ENCODE measurements at regions not wholly inside any gene's neighbourhood (a gene's known extent, or its start where the extent isn't known, plus 50 kb on each side); places are given as distances from the start of the nearest gene placed in this dataset.

- Histone ChIP-seq H3K4me3 (no peak overlapping the region), H3K9me3 (no peaks in the 10 kb centered on the region), H3K4me1 (no peaks in the 10 kb centered on the region), H3K27me3 (peaks cover 0 to 8% (median 0%) of the 10 kb centered on the region in 4 donors), H3K36me3 (no peaks in the 10 kb centered on the region), H3K27ac (replicated peaks in 1 of 4) (no peak overlapping the region)
- no peak for TF ChIP-seq CTCF (IDR thresholded peaks at IDR 0.05)
- TF ChIP-seq POLR2AphosphoS5 (IDR thresholded peaks at IDR 0.05), result no peak
- TF ChIP-seq EP300 (IDR thresholded peaks at IDR 0.05), result no peak
- TF ChIP-seq POLR2A (IDR thresholded peaks at IDR 0.05; ENCODE audit: low read depth), result no peak
- intact Hi-C loops (cut with DNase I), result no loop called here
- DNase-seq (ENCODE audit: extremely low spot score), result no peak
- WGBS, result 82% methylated on average over 4 of the region's 4 CpGs
Measured at GRCh38 chr7:26443751-26444150, 152.1 kb downstream of the SNX10 start.

DNA sequence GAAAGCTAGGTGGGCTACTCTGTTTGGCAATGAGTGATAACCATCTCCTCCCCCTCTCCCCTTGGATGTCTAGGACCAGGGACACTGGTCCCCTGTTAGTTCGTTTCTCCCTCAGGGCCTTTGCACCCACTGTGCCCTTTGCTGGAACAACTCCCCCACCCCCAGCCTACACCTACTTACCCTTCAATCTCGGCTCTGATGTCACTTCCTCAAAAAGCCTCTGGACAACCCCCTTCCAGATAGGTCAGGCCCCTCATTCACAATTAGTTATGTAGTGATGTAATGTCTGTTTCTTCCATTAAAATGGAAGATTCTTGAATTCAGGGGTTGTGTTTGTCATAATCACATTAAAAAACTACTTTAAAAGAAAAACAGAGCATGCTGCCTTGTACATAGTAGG lies 152.9 kb downstream of the SNX10 start:
- Histone ChIP-seq H3K4me3 (no peak overlapping the region), H3K27ac (replicated peaks in 1 of 4) (no peak overlapping the region), H3K36me3 (no peaks in the 10 kb centered on the region), H3K27me3 (peaks cover 0 to 8% (median 0%) of the 10 kb centered on the region in 4 donors), H3K9me3 (no peaks in the 10 kb centered on the region), H3K4me1 (peaks cover 0 to 4% (median 0%) of the 10 kb centered on the region in 4 donors)
- no peak for DNase-seq (ENCODE audit: extremely low spot score)
- 92% methylated on average over 2 of the region's 2 CpGs for WGBS
- TF ChIP-seq POLR2A (IDR thresholded peaks at IDR 0.05; ENCODE audit: low read depth), result no peak
- TF ChIP-seq POLR2AphosphoS5 (IDR thresholded peaks at IDR 0.05), result no peak
- no peak for TF ChIP-seq EP300 (IDR thresholded peaks at IDR 0.05)
- no peak for TF ChIP-seq CTCF (IDR thresholded peaks at IDR 0.05)
- intact Hi-C loops (cut with DNase I), result no loop called here

DNA sequence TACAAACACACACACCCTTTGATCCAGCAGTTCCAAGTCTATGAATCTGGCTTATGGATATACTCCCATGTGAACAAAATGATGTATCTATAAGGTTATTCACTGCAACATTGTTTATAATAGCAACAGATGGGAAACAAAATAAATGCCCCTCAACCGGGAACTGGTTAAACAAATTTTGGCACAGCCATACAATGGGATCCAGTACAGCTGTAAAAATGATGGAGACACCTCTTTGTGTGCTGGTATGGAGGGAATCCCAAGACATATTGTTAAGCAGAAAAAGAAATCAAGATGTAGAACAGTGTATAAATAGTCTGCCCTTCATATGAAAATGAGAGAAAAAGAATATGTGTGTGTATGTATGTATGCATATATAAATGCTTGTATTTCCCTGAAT lies 155.5 kb downstream of the SNX10 start:
- H3K36me3 ChIP-seq, result no peaks in the 10 kb centered on the region
- no peaks in the 10 kb centered on the region for H3K9me3 ChIP-seq
- peaks cover 0 to 8% (median 0%) of the 10 kb centered on the region in 4 donors for H3K27me3 ChIP-seq
- no peak for DNase-seq (ENCODE audit: extremely low spot score)
- no peak overlapping the region for H3K27ac ChIP-seq (replicated peaks in 1 of 4)
- 24% methylated on average over 1 of the region's 1 CpG for WGBS
- intact Hi-C loops (cut with DNase I), result no loop called here
- TF ChIP-seq POLR2A (IDR thresholded peaks at IDR 0.05; ENCODE audit: low read depth) (no peak), CTCF (IDR thresholded peaks at IDR 0.05) (no peak), EP300 (IDR thresholded peaks at IDR 0.05) (no peak), POLR2AphosphoS5 (IDR thresholded peaks at IDR 0.05) (no peak)
- H3K4me1 ChIP-seq, result peaks cover 0 to 10% (median 0%) of the 10 kb centered on the region in 4 donors
- H3K4me3 ChIP-seq, result no peak overlapping the region

DNA sequence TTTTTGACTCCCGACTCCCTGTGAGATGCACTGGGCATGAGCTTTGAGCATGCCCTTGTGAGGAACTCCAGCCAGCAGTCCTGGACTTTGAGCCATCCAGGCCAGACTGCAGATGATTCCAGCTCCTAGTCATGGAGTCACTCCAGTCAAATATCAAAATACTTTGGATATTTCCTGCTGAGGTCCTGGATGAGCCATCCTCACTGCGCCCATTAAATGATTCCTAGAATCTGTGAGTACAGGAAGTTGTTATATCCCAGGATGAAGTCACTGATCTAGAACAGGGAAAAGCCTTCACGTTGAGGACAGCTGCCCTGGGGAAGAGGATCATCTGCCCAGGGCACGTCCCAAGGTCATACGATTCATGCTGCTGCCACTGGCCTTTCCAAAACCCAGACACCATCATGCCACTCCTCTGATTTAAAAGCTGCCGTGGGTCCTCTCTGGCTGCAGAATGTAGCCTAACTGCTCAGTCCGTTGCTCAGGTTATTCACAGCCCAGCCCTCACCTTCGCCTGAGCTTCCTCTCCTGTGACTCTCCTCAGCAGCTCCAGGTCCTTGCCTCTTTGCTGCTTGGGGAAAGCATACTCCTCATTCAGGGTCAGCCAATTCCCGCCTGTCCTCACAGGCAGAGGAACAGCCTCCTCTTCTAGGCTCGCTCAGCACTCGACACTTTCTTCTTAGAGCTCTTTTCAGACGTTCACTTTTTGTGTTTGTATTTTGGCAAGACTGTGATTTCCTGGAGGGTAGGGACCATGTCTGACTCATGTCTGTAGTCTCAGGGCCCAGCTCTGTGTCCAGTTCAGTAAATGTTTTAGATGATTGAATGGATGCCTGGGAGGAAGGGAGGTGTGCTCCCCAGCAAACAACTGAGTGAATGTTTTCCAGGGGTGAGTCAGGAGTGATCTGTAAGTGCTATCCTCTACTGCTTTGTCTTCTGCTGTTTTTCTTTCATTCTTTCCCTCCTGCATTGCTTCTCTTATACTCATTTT lies 157.8 kb downstream of the SNX10 start:
- peaks cover 0 to 2% (median 0%) of the 10 kb centered on the region in 4 donors for H3K27me3 ChIP-seq
- H3K36me3 ChIP-seq, result no peaks in the 10 kb centered on the region
- no peaks in the 10 kb centered on the region for H3K9me3 ChIP-seq
- peaks cover 0 to 10% (median 0%) of the 10 kb centered on the region in 4 donors for H3K4me1 ChIP-seq
- H3K27ac ChIP-seq (replicated peaks in 1 of 4), result no peak overlapping the region
- TF ChIP-seq POLR2AphosphoS5 (IDR thresholded peaks at IDR 0.05) (no peak), EP300 (IDR thresholded peaks at IDR 0.05) (no peak), POLR2A (IDR thresholded peaks at IDR 0.05; ENCODE audit: low read depth) (no peak), CTCF (IDR thresholded peaks at IDR 0.05) (no peak)
- WGBS, result 65% methylated on average over 12 of the region's 12 CpGs
- intact Hi-C loops (cut with DNase I), result no loop called here
- no peak overlapping the region for H3K4me3 ChIP-seq
- no peak for DNase-seq (ENCODE audit: extremely low spot score)

All from esophagus muscularis mucosa (tissue), 4 donors.